Tibial nerve (tissue), 4 donors: ENCODE measurements at regions not wholly inside any gene's neighbourhood (a gene's known extent, or its start where the extent isn't known, plus 50 kb on each side); places are given as distances from the start of the nearest gene placed in this dataset.
A peak's percentile ranks its signal among the peaks of the same experiment; 100 is the strongest.

Experiments
- DNase-seq, 2 donors: peaks; one replicate each; pipeline ENCODE4 v3.0.0-alpha.2; 2019; ENCODE audit warnings: low spot score in 2 of 2
- H3K27ac ChIP-seq, 4 donors: fragments of 200-600 bp; sonication (generic) in 3 of 4; one replicate each; pipeline ENCODE4 v1.5.1; 2017 to 2019; ENCODE audit warnings: mild to moderate bottlenecking in 1 of 4
- H3K27me3 ChIP-seq, 2 donors: fragments of 200-600 bp; sonication (generic) in 1 of 2; one replicate each; pipeline versions ENCODE4 v1.5.1 to v1.6.0; 2017 to 2019
- H3K36me3 ChIP-seq, 3 donors: fragments of 200-600 bp; sonication (generic); one replicate each; pipeline ENCODE4 v1.5.1; 2018 to 2019
- H3K4me1 ChIP-seq, 4 donors: fragments of 200-600 bp; sonication (generic) in 3 of 4; one replicate each; pipeline ENCODE4 v1.5.1; 2017 to 2019
- H3K4me3 ChIP-seq, 4 donors: fragments of 200-600 bp; sonication (generic) in 3 of 4; one replicate each; pipeline ENCODE4 v1.5.1; 2017 to 2019; ENCODE audit warnings: mild to moderate bottlenecking in 1 of 4, moderate library complexity in 1 of 4
- H3K9me3 ChIP-seq, 4 donors: fragments of 200-600 bp; sonication (generic) in 3 of 4; one replicate each; pipeline ENCODE4 v1.5.1; 2017 to 2019
- EP300 ChIP-seq, 2 donors: sonication (generic); formaldehyde crosslinking; IDR thresholded peaks; one replicate each; pipeline ENCODE4 v1.6.1; 2017; ENCODE audit warnings: antibody characterized with exemption in 2 of 2, mild to moderate bottlenecking in 1 of 2
- POLR2A ChIP-seq, 2 donors: fragments of 450-650 bp; IDR thresholded peaks; one replicate each; pipeline ENCODE4 v1.6.1; 2017; ENCODE audit warnings: antibody characterized with exemption in 2 of 2, mild to moderate bottlenecking in 2 of 2, moderate library complexity in 2 of 2
- WGBS, 2 donors: methylation state at CpG; one replicate each; pipeline ENCODE4 v1.1.5; 2018; 5-methylcytosine and 5-hydroxymethylcytosine counted together
- TF ChIP-seq, protein P1 (sequence below), 5 experiments: fragments of 200-600 bp in 3 of 5; fragments of 450-650 bp in 2 of 5; sonication (generic) in 3 of 5; IDR thresholded peaks; one replicate each; pipeline ENCODE4 v1.5.1; 2016 to 2019; ENCODE audit warnings: antibody characterized with exemption in 5 of 5, mild to moderate bottlenecking in 3 of 5, moderate library complexity in 2 of 5

DNA sequence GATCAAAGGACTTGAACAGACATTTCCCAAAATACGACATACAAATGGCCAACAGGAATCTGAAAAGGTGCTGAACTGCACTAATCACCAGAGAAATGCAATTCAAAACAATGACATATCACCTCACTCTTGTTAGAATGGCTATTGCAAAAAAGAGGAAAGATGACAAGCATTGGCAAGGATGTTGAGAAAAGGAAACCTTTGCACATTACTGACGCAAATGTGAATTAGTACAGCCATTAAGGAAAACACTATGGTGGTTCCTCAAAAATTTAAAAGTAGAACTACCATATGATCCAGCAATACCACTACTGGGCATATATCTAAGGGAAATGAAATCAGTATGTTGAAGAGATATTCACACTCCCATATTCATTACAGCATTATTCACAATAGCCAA is 57.7 kb upstream of the ASPRV1 start:
- Histone ChIP-seq H3K4me1 (peaks cover 0 to 1% (median 0%) of the 10 kb centered on the region in 4 donors), H3K27me3 (no peaks in the 10 kb centered on the region), H3K36me3 (peaks cover 0 to 69% (median 0%) of the 10 kb centered on the region in 3 donors), H3K4me3 (no peak overlapping the region), H3K9me3 (peaks cover 0 to 16% (median 0%) of the 10 kb centered on the region in 4 donors), H3K27ac (no peak overlapping the region)
- WGBS, 2 donors: 86 to 92% methylated on average over 2 of the region's 2 CpGs
- TF ChIP-seq, protein P1, sequence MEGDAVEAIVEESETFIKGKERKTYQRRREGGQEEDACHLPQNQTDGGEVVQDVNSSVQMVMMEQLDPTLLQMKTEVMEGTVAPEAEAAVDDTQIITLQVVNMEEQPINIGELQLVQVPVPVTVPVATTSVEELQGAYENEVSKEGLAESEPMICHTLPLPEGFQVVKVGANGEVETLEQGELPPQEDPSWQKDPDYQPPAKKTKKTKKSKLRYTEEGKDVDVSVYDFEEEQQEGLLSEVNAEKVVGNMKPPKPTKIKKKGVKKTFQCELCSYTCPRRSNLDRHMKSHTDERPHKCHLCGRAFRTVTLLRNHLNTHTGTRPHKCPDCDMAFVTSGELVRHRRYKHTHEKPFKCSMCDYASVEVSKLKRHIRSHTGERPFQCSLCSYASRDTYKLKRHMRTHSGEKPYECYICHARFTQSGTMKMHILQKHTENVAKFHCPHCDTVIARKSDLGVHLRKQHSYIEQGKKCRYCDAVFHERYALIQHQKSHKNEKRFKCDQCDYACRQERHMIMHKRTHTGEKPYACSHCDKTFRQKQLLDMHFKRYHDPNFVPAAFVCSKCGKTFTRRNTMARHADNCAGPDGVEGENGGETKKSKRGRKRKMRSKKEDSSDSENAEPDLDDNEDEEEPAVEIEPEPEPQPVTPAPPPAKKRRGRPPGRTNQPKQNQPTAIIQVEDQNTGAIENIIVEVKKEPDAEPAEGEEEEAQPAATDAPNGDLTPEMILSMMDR (IDR thresholded peaks at IDR 0.05): no peak
- TF ChIP-seq EP300 (IDR thresholded peaks at IDR 0.05): peak in 1 of 2 donors; percentile 43
- DNase-seq: no peak

DNA sequence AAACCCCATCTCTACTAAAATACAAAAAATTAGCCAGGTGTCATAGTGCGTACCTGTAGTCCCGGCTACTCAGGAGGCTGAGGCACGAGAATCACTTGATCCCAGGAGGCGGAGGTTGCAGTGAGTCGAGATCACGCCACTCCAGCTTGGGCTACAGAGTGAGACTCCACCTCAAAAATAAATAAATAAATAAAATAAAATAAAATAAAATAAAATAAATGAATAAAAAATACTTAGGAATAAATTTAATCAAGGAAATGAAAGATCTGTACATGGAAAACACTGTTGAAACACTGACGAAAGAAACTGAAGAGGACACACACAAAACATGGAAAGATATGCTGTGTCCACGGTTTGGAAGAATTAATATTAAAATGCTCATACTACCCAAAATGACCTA is 56.5 kb upstream of the ASPRV1 start:
- Histone ChIP-seq H3K27ac (no peak overlapping the region), H3K4me3 (no peak overlapping the region), H3K4me1 (no peaks in the 10 kb centered on the region), H3K36me3 (peaks cover 0 to 69% (median 0%) of the 10 kb centered on the region in 3 donors), H3K9me3 (peaks cover 0 to 16% (median 0%) of the 10 kb centered on the region in 4 donors), H3K27me3 (no peaks in the 10 kb centered on the region)
- 93 to 96% methylated on average over 8 of the region's 8 CpGs for WGBS, 2 donors
- no peak for TF ChIP-seq POLR2A (IDR thresholded peaks at IDR 0.05)
- TF ChIP-seq EP300 (IDR thresholded peaks at IDR 0.05): no peak
- TF ChIP-seq, protein P1 (IDR thresholded peaks at IDR 0.05): no peak
- DNase-seq: no peak

DNA sequence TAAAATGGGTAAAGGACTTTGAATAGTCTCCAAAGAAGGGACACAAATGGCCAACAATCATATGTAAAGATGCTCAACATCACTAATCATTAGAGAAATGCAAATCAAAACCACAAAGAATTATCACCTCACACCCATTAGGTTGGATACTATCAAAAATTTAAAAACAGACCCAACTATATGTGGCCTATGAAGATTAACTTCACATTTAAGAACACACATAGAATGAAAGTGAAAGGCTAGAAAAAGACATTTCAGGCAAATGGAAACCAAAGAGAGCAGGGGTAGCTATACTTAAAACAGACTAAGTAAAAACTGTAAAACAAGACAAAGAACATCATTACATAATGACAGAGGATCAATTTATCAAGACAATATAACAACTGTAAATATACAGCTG is 53.5 kb upstream of the ASPRV1 start:
- no peaks in the 10 kb centered on the region for H3K27me3 ChIP-seq
- DNase-seq: no peak
- peaks cover 0 to 57% (median 0%) of the 10 kb centered on the region in 3 donors for H3K36me3 ChIP-seq
- no peak for TF ChIP-seq POLR2A (IDR thresholded peaks at IDR 0.05)
- H3K4me1 ChIP-seq: no peaks in the 10 kb centered on the region
- H3K9me3 ChIP-seq: peaks cover 0 to 16% (median 0%) of the 10 kb centered on the region in 4 donors
- H3K4me3 ChIP-seq: no peak overlapping the region
- no peak overlapping the region for H3K27ac ChIP-seq

DNA sequence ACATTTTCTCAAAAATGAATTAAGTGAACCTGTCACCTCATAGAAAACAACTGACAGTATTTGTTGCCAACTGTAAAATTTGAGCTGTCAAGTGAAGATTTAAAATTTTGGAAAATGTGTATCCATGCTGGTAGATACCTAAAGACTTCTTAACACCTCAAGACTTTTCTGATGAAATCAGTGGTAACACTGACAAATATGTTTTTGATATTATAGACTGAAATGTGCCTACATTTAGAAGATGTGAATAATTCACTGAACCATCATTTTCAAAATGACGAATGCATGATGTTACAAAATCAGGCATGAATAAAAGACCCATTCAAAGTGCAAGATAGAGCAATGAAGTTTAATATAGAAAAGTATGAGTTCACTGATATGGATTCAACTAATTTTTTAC is 51.5 kb upstream of the ASPRV1 start:
- DNase-seq: no peak
- peaks cover 0 to 7% (median 0%) of the 10 kb centered on the region in 4 donors for H3K9me3 ChIP-seq
- no peaks in the 10 kb centered on the region for H3K27me3 ChIP-seq
- 52 to 62% methylated on average over 1 of the region's 1 CpG for WGBS, 2 donors
- H3K27ac ChIP-seq: no peak overlapping the region
- H3K4me1 ChIP-seq: no peaks in the 10 kb centered on the region
- no peak for TF ChIP-seq POLR2A (IDR thresholded peaks at IDR 0.05)
- no peak for TF ChIP-seq EP300 (IDR thresholded peaks at IDR 0.05)
- TF ChIP-seq, protein P1 (IDR thresholded peaks at IDR 0.05): no peak
- peaks cover 0 to 37% (median 0%) of the 10 kb centered on the region in 3 donors for H3K36me3 ChIP-seq
- no peak overlapping the region for H3K4me3 ChIP-seq

DNA sequence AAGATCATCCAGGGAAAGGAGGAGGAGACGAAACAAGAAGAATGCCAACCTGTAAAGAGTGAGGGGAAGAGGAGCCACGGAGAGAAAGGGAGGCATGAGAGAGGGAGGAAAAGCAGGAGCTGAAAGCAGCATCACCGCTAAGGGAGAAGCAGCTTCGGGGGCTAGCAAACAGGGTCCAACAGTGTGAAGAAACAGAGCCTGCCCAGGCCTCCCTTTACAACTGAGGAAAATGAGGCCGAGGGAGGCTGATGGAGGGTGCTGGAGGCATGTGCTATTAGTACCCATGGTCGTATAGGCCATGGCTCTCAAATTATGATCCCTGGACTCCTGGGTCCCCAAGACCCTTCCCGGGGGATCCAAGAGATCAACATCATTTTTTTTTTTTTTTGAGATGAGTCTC is 50.4 kb upstream of the ASPRV1 start:
- Histone ChIP-seq H3K36me3 (peaks cover 0 to 26% (median 0%) of the 10 kb centered on the region in 3 donors), H3K9me3 (peaks cover 0 to 4% (median 0%) of the 10 kb centered on the region in 4 donors), H3K27ac (no peak overlapping the region), H3K4me3 (no peak overlapping the region), H3K4me1 (no peaks in the 10 kb centered on the region), H3K27me3 (no peaks in the 10 kb centered on the region)
- 88 to 91% methylated on average over 7 of the region's 7 CpGs for WGBS, 2 donors
- no peak for DNase-seq
- TF ChIP-seq, protein P1 (IDR thresholded peaks at IDR 0.05): no peak
- TF ChIP-seq EP300 (IDR thresholded peaks at IDR 0.05) (no peak), POLR2A (IDR thresholded peaks at IDR 0.05) (no peak)

DNA sequence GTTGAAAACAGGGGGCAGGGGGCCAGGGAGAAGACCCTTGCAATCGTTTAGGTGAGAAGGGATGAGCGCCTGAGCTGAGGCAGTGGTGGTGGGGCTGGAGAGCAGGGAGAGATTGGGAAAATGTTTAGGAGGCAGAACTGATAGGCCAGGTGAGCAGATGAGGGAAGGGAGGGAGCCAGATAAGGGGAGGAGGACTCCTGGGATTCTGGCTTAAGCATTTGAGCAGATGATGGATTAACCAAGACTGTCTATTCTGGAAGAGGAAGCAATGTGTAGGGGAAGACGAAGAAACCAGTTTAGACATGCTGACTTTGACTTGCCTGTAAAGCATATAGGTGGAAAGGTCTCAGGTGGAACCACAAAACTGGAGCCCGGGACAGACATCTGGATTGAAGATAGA is 49.9 kb upstream of the ASPRV1 start:
- TF ChIP-seq, protein P1 (IDR thresholded peaks at IDR 0.05): no peak
- TF ChIP-seq EP300 (IDR thresholded peaks at IDR 0.05) (no peak), POLR2A (IDR thresholded peaks at IDR 0.05) (no peak)
- Histone ChIP-seq H3K4me1 (no peaks in the 10 kb centered on the region), H3K27me3 (no peaks in the 10 kb centered on the region), H3K27ac (no peak overlapping the region), H3K4me3 (no peak overlapping the region), H3K9me3 (no peaks in the 10 kb centered on the region), H3K36me3 (peaks cover 0 to 22% (median 0%) of the 10 kb centered on the region in 3 donors)
- WGBS, 2 donors: 78 to 86% methylated on average over 4 of the region's 4 CpGs
- DNase-seq: no peak
